ENCODE measurements at regions not wholly inside any gene's neighbourhood (a gene's known extent, or its start where the extent isn't known, plus 50 kb on each side); places are given as distances from the start of the nearest gene placed in this dataset.
"Not testable (repeated sequence)": the region's sequence is repeated elsewhere in the genome, so short reads cannot be mapped to it uniquely, and the experiment has no call there.

- no peak for DNase-seq
These were observed 1413.8 kb upstream of the PCDH20 start for GRCh38 chr13:62829486-62829885.

GRCh38 chr13:62799931-62800436, 1384.3 kb upstream of the PCDH20 start:
- DNase-seq: no peak

- no peak for DNase-seq
These were observed 1383.4 kb upstream of the PCDH20 start for GRCh38 chr13:62799038-62799535.

- no peak for DNase-seq
These were observed 1378.2 kb upstream of the PCDH20 start for GRCh38 chr13:62793850-62794249.

- DNase-seq: no peak
These were observed 1366.2 kb upstream of the PCDH20 start for GRCh38 chr13:62781866-62782265.

GRCh38 chr13:62779161-62779560, 1363.5 kb upstream of the PCDH20 start:
- DNase-seq: no peak

GRCh38 chr13:62767473-62767872, 1351.8 kb upstream of the PCDH20 start:
- DNase-seq: no peak

GRCh38 chr13:62760724-62761123, 1345.1 kb upstream of the PCDH20 start:
- DNase-seq: no peak

GRCh38 chr13:62747629-62748028, 1332.0 kb upstream of the PCDH20 start:
- no peak for DNase-seq

GRCh38 chr13:62747152-62747551, 1331.5 kb upstream of the PCDH20 start:
- DNase-seq: no peak

GRCh38 chr13:62729746-62730145, 1314.1 kb upstream of the PCDH20 start:
- DNase-seq: not testable (repeated sequence)

GRCh38 chr13:62721893-62722292, 1306.2 kb upstream of the PCDH20 start:
- DNase-seq: no peak

- DNase-seq: not testable (repeated sequence)
These were observed 1296.3 kb upstream of the PCDH20 start for GRCh38 chr13:62711948-62712347.

- DNase-seq: no peak
These were observed 1295.1 kb upstream of the PCDH20 start for GRCh38 chr13:62710787-62711186.

- DNase-seq: no peak
These were observed 1290.4 kb upstream of the PCDH20 start for GRCh38 chr13:62706048-62706447.

- no peak for DNase-seq
These were observed 1289.2 kb upstream of the PCDH20 start for GRCh38 chr13:62704875-62705274.

- no peak for DNase-seq
These were observed 1286.9 kb upstream of the PCDH20 start for GRCh38 chr13:62702502-62702901.

GRCh38 chr13:62697701-62698100, 1282.1 kb upstream of the PCDH20 start:
- no peak for DNase-seq

- DNase-seq: no peak
These were observed 1280.8 kb upstream of the PCDH20 start for GRCh38 chr13:62696490-62696889.

GRCh38 chr13:62687732-62688131, 1272.1 kb upstream of the PCDH20 start:
- DNase-seq: no peak

GRCh38 chr13:62684359-62684758, 1268.7 kb upstream of the PCDH20 start:
- no peak for DNase-seq

- DNase-seq: no peak
These were observed 1267.1 kb upstream of the PCDH20 start for GRCh38 chr13:62682788-62683187.

- no peak for DNase-seq
These were observed 1262.4 kb upstream of the PCDH20 start for GRCh38 chr13:62678039-62678438.

GRCh38 chr13:62663767-62664166, 1248.1 kb upstream of the PCDH20 start:
- DNase-seq: no peak

GRCh38 chr13:62659365-62659764, 1243.7 kb upstream of the PCDH20 start:
- DNase-seq: no peak
